Liver (tissue), 8 donors: ENCODE measurements at regions not wholly inside any gene's neighbourhood (a gene's known extent, or its start where the extent isn't known, plus 50 kb on each side); places are given as distances from the start of the nearest gene placed in this dataset.

Source experiments
- DNase-seq: peaks from one replicate; pipeline ENCODE4 v3.0.0-alpha.2; 2017; ENCODE audit warnings: low spot score
- H3K27ac ChIP-seq, 2 donors: one replicate each; pipeline ENCODE4 v1.7.0; 2013; ENCODE audit warnings: inconsistent platforms in 2 of 2, low read length in 2 of 2, control low read depth in 1 of 2, low read depth in 1 of 2, mild to moderate bottlenecking in 1 of 2
- H3K27me3 ChIP-seq, 4 donors: one replicate each; pipeline versions ENCODE4 v1.6.1 to v1.7.0; 2013; ENCODE audit warnings: low read length in 3 of 4, inconsistent platforms in 1 of 4, mild to moderate bottlenecking in 1 of 4, moderate library complexity in 1 of 4; ENCODE audit not compliant: control insufficient read depth in 4 of 4, insufficient read depth in 4 of 4
- H3K36me3 ChIP-seq, 4 donors: one replicate each; pipeline versions ENCODE4 v1.6.1 to v1.7.0; 2013; ENCODE audit warnings: low read length in 3 of 4, mild to moderate bottlenecking in 3 of 4, low read depth in 1 of 4, moderate library complexity in 1 of 4; ENCODE audit not compliant: control insufficient read depth in 4 of 4, insufficient read depth in 3 of 4
- H3K4me1 ChIP-seq, 4 donors: one replicate each; pipeline versions ENCODE4 v1.6.1 to v1.7.0; 2013; ENCODE audit warnings: low read length in 3 of 4, mild to moderate bottlenecking in 3 of 4, moderate library complexity in 1 of 4; ENCODE audit not compliant: control insufficient read depth in 4 of 4, insufficient read depth in 4 of 4
- H3K4me3 ChIP-seq, 3 donors: one replicate each; pipeline versions ENCODE4 v1.6.1 to v1.7.0; 2013; ENCODE audit warnings: low read length in 3 of 3, control low read depth in 1 of 3, low read depth in 1 of 3, mild to moderate bottlenecking in 1 of 3
- H3K9ac ChIP-seq, 2 donors: one replicate each; pipeline ENCODE4 v1.7.0; 2013; ENCODE audit warnings: low read length in 2 of 2, mild to moderate bottlenecking in 2 of 2, moderate library complexity in 2 of 2, control low read depth in 1 of 2, low read depth in 1 of 2
- H3K9me3 ChIP-seq, 4 donors: one replicate each; pipeline versions ENCODE4 v1.6.1 to v1.7.0; 2013; ENCODE audit warnings: low read length in 3 of 4; ENCODE audit not compliant: control insufficient read depth in 4 of 4
- CTCF ChIP-seq: fragments of 150-350 bp; IDR thresholded peaks from 2 replicates; pipeline ENCODE4 v1.5.1; 2017; ENCODE audit warnings: improper control_type of control experiment, low read depth, low read length; ENCODE audit not compliant: missing input control
- EGR1 ChIP-seq, 2 donors: IDR thresholded peaks; 2 replicates each; pipeline ENCODE4 v1.6.1; 2016 to 2018; ENCODE audit warnings: antibody characterized with exemption in 2 of 2, low read depth in 2 of 2
- FOXA1 ChIP-seq: IDR thresholded peaks from 2 replicates; pipeline ENCODE4 v1.6.1; 2016; ENCODE audit warnings: antibody characterized with exemption
- FOXA2 ChIP-seq: IDR thresholded peaks from 2 replicates; pipeline ENCODE4 v1.6.1; 2016; ENCODE audit warnings: antibody characterized with exemption
- GABPA ChIP-seq, 2 donors: IDR thresholded peaks in 1 of 2; conservative IDR thresholded peaks in 1 of 2; 2 replicates each; pipeline ENCODE4 v1.6.1; 2016; ENCODE audit warnings: antibody characterized with exemption in 2 of 2, mild to moderate bottlenecking in 1 of 2, moderate library complexity in 1 of 2
- HNF4A ChIP-seq, 2 donors: conservative IDR thresholded peaks; 2 replicates each; pipeline ENCODE4 v1.6.1; 2016; ENCODE audit warnings: antibody characterized with exemption in 2 of 2, mild to moderate bottlenecking in 2 of 2
- HNF4G ChIP-seq: IDR thresholded peaks from 2 replicates; pipeline ENCODE4 v1.6.1; 2016; ENCODE audit warnings: antibody characterized with exemption
- JUND ChIP-seq, 2 donors: IDR thresholded peaks; 2 replicates each; pipeline ENCODE4 v1.6.1; 2016; ENCODE audit warnings: antibody characterized with exemption in 2 of 2
- MAX ChIP-seq: IDR thresholded peaks from 2 replicates; pipeline ENCODE4 v1.6.1; 2016; ENCODE audit warnings: antibody characterized with exemption
- NR2F2 ChIP-seq: IDR thresholded peaks from 2 replicates; pipeline ENCODE4 v1.6.1; 2016; ENCODE audit warnings: antibody characterized with exemption
- RAD21 ChIP-seq, 2 donors: IDR thresholded peaks; 2 replicates each; pipeline ENCODE4 v1.6.1; 2016; ENCODE audit warnings: antibody characterized with exemption in 2 of 2, mild to moderate bottlenecking in 2 of 2
- RXRA ChIP-seq, 2 donors: IDR thresholded peaks; 2 replicates each; pipeline ENCODE4 v1.6.1; 2017 to 2018; ENCODE audit warnings: antibody characterized with exemption in 2 of 2, mild to moderate bottlenecking in 1 of 2
- SP1 ChIP-seq: IDR thresholded peaks from 2 replicates; pipeline ENCODE4 v1.6.1; 2018; ENCODE audit warnings: antibody characterized with exemption, mild to moderate bottlenecking
- TAF1 ChIP-seq: conservative IDR thresholded peaks from 2 replicates; pipeline ENCODE4 v1.6.1; 2016; ENCODE audit warnings: antibody characterized with exemption, mild to moderate bottlenecking
- YY1 ChIP-seq: IDR thresholded peaks from 2 replicates; pipeline ENCODE4 v1.6.1; 2016; ENCODE audit warnings: antibody characterized with exemption, mild to moderate bottlenecking
- WGBS: extraction: QIAGEN DNeasy Blood & Tissue Kit; methylation state at CpG from one replicate; pipeline ENCODE4 v1.1.7; 2013; 5-methylcytosine and 5-hydroxymethylcytosine counted together
- TF ChIP-seq, protein P1 (sequence below): IDR thresholded peaks from 2 replicates; pipeline ENCODE4 v1.6.1; 2016; ENCODE audit warnings: antibody characterized with exemption
- TF ChIP-seq, protein P2 (sequence below): IDR thresholded peaks from 2 replicates; pipeline ENCODE4 v1.6.1; 2016; ENCODE audit warnings: antibody characterized with exemption
- TF ChIP-seq, protein P3 (sequence below): IDR thresholded peaks from 2 replicates; pipeline ENCODE4 v1.6.1; 2016; ENCODE audit warnings: antibody characterized with exemption, mild to moderate bottlenecking
- donor health status: healthy.
- donor health status: healthy.
- donor health status: healthy.
- donor health status: healthy.
- donor health status: healthy.

- TF ChIP-seq, protein P1, sequence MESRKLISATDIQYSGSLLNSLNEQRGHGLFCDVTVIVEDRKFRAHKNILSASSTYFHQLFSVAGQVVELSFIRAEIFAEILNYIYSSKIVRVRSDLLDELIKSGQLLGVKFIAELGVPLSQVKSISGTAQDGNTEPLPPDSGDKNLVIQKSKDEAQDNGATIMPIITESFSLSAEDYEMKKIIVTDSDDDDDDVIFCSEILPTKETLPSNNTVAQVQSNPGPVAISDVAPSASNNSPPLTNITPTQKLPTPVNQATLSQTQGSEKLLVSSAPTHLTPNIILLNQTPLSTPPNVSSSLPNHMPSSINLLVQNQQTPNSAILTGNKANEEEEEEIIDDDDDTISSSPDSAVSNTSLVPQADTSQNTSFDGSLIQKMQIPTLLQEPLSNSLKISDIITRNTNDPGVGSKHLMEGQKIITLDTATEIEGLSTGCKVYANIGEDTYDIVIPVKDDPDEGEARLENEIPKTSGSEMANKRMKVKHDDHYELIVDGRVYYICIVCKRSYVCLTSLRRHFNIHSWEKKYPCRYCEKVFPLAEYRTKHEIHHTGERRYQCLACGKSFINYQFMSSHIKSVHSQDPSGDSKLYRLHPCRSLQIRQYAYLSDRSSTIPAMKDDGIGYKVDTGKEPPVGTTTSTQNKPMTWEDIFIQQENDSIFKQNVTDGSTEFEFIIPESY: peak; percentile 47
Observed at GRCh38 chr4:148692242-148692641, 250.0 kb upstream of the NR3C2 start (continued).

- no peaks in the 10 kb centered on the region for H3K27me3 ChIP-seq
- no peaks in the 10 kb centered on the region for H3K9me3 ChIP-seq
- no peak overlapping the region for H3K4me3 ChIP-seq
- 61% methylated on average over 3 of the region's 3 CpGs for WGBS
- H3K36me3 ChIP-seq: no peaks in the 10 kb centered on the region
- H3K9ac ChIP-seq: no peak overlapping the region
- TF ChIP-seq RXRA (IDR thresholded peaks at IDR 0.05) (no peak), YY1 (no peak), RAD21 (IDR thresholded peaks at IDR 0.05) (no peak), JUND (IDR thresholded peaks at IDR 0.05) (no peak), HNF4G (no peak), MAX (no peak)
- H3K4me1 ChIP-seq: no peaks in the 10 kb centered on the region
- no peak for DNase-seq
- H3K27ac ChIP-seq: no peak overlapping the region
Observed at GRCh38 chr4:148686449-148686848, 244.2 kb upstream of the NR3C2 start.

DNA sequence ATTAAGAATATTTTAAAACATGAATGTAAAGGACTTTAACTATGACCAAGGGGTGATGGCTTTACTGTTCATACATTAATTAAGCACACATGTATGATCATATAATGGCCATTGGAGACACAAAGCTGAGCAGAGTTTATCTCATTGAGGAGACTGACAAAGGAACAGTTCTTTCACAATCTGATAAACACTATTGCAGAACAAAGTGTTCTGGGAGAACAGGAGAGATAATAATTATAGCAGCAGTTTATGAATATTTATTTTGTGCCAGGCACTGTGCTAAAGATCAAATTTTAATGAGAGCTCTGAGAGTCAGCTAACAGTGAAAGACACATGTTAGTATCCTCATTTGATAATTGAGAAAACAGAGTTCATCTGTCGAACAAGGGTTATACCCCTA is 242.4 kb upstream of the NR3C2 start:
- Histone ChIP-seq H3K4me3 (no peak overlapping the region), H3K36me3 (no peaks in the 10 kb centered on the region), H3K9ac (no peak overlapping the region), H3K27me3 (no peaks in the 10 kb centered on the region), H3K4me1 (no peaks in the 10 kb centered on the region), H3K27ac (no peak overlapping the region), H3K9me3 (no peaks in the 10 kb centered on the region)
- no peak for TF ChIP-seq FOXA2
- no peak for TF ChIP-seq JUND (IDR thresholded peaks at IDR 0.05)
- no peak for TF ChIP-seq EGR1 (IDR thresholded peaks at IDR 0.05; ENCODE audit: low read depth in 2 of 2)
- TF ChIP-seq, protein P2, sequence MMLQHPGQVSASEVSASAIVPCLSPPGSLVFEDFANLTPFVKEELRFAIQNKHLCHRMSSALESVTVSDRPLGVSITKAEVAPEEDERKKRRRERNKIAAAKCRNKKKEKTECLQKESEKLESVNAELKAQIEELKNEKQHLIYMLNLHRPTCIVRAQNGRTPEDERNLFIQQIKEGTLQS: no peak
- TF ChIP-seq, protein P1: no peak
- no peak for TF ChIP-seq GABPA (IDR thresholded peaks at IDR 0.05 in 1 of 2, conservative IDR thresholded peaks at IDR 0.05 in 1 of 2)
- no peak for TF ChIP-seq NR2F2
- TF ChIP-seq YY1: no peak
- TF ChIP-seq HNF4G: no peak
- TF ChIP-seq FOXA1: no peak
- TF ChIP-seq SP1: no peak
- TF ChIP-seq CTCF: no peak
- no peak for TF ChIP-seq HNF4A (conservative IDR thresholded peaks at IDR 0.05)
- TF ChIP-seq, protein P3, sequence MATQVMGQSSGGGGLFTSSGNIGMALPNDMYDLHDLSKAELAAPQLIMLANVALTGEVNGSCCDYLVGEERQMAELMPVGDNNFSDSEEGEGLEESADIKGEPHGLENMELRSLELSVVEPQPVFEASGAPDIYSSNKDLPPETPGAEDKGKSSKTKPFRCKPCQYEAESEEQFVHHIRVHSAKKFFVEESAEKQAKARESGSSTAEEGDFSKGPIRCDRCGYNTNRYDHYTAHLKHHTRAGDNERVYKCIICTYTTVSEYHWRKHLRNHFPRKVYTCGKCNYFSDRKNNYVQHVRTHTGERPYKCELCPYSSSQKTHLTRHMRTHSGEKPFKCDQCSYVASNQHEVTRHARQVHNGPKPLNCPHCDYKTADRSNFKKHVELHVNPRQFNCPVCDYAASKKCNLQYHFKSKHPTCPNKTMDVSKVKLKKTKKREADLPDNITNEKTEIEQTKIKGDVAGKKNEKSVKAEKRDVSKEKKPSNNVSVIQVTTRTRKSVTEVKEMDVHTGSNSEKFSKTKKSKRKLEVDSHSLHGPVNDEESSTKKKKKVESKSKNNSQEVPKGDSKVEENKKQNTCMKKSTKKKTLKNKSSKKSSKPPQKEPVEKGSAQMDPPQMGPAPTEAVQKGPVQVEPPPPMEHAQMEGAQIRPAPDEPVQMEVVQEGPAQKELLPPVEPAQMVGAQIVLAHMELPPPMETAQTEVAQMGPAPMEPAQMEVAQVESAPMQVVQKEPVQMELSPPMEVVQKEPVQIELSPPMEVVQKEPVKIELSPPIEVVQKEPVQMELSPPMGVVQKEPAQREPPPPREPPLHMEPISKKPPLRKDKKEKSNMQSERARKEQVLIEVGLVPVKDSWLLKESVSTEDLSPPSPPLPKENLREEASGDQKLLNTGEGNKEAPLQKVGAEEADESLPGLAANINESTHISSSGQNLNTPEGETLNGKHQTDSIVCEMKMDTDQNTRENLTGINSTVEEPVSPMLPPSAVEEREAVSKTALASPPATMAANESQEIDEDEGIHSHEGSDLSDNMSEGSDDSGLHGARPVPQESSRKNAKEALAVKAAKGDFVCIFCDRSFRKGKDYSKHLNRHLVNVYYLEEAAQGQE: no peak
- TF ChIP-seq MAX: no peak
- TF ChIP-seq TAF1: no peak
- no peak for TF ChIP-seq RAD21 (IDR thresholded peaks at IDR 0.05)
- no peak for DNase-seq
- WGBS: 83% methylated on average over 1 of the region's 1 CpG
